NOMO-1 treated with DMSO at 0.1 percent for 48 hours (cell line): ENCODE measurements at regions not wholly inside any gene's neighbourhood (a gene's known extent, or its start where the extent isn't known, plus 50 kb on each side); places are given as distances from the start of the nearest gene placed in this dataset.
"Not testable (repeated sequence)": the region's sequence is repeated elsewhere in the genome, so short reads cannot be mapped to it uniquely, and the experiment has no call there.

ENCODE experiments used
- DNase-seq: peaks from one replicate; lab custom pipeline; 2025; ENCODE audit not compliant: unreplicated experiment; lab: John Stamatoyannopoulos, UW

GRCh38 chr7:153518201-153518984, 533.8 kb upstream of the DPP6 start:
- no peak for DNase-seq

GRCh38 chr7:153521370-153521769, 530.8 kb upstream of the DPP6 start:
- DNase-seq: no peak

- no peak for DNase-seq
Observed at GRCh38 chr7:153522261-153522660, 529.9 kb upstream of the DPP6 start.

- DNase-seq: no peak
Observed at GRCh38 chr7:153523320-153524015, 528.7 kb upstream of the DPP6 start.

- no peak for DNase-seq
Observed at GRCh38 chr7:153524070-153524601, 528.1 kb upstream of the DPP6 start.

- no peak for DNase-seq
Observed at GRCh38 chr7:153529100-153529499, 523.1 kb upstream of the DPP6 start.

- DNase-seq: no peak
Observed at GRCh38 chr7:153529651-153530165, 522.5 kb upstream of the DPP6 start.

- DNase-seq: no peak
Observed at GRCh38 chr7:153530441-153530840, 521.8 kb upstream of the DPP6 start.

GRCh38 chr7:153532326-153532725, 519.9 kb upstream of the DPP6 start:
- DNase-seq: no peak

GRCh38 chr7:153537271-153537670, 514.9 kb upstream of the DPP6 start:
- DNase-seq: no peak

GRCh38 chr7:153541903-153542302, 510.3 kb upstream of the DPP6 start:
- DNase-seq: no peak

GRCh38 chr7:153543232-153543631, 509.0 kb upstream of the DPP6 start:
- DNase-seq: no peak

- no peak for DNase-seq
Observed at GRCh38 chr7:153550173-153550572, 502.0 kb upstream of the DPP6 start.

GRCh38 chr7:153564391-153564790, 487.8 kb upstream of the DPP6 start:
- no peak for DNase-seq

- no peak for DNase-seq
Observed at GRCh38 chr7:153566324-153566723, 485.9 kb upstream of the DPP6 start.

- no peak for DNase-seq
Observed at GRCh38 chr7:153567426-153567825, 484.8 kb upstream of the DPP6 start.

- DNase-seq: not testable (repeated sequence)
Observed at GRCh38 chr7:153569520-153569919, 482.7 kb upstream of the DPP6 start.

- no peak for DNase-seq
Observed at GRCh38 chr7:153576096-153576495, 476.1 kb upstream of the DPP6 start.

- DNase-seq: no peak
Observed at GRCh38 chr7:153581419-153581818, 470.8 kb upstream of the DPP6 start.

- no peak for DNase-seq
Observed at GRCh38 chr7:153584132-153584531, 468.1 kb upstream of the DPP6 start.

- no peak for DNase-seq
Observed at GRCh38 chr7:153588586-153588985, 463.6 kb upstream of the DPP6 start.

- no peak for DNase-seq
Observed at GRCh38 chr7:153590136-153590535, 462.1 kb upstream of the DPP6 start.
